Transverse colon (tissue), 4 donors: ENCODE measurements at regions not wholly inside any gene's neighbourhood (a gene's known extent, or its start where the extent isn't known, plus 50 kb on each side); places are given as distances from the start of the nearest gene placed in this dataset.

Experiments
- DNase-seq: peaks from one replicate; pipeline ENCODE4 v3.0.0-alpha.2; 2019
- H3K27ac ChIP-seq, 4 donors: fragments of 200-600 bp; sonication (generic); 2 replicates each; pipeline ENCODE4 v1.5.1; 2016 to 2018; ENCODE audit warnings: inconsistent platforms in 4 of 4
- H3K27me3 ChIP-seq: fragments of 200-600 bp; sonication (generic); 2 replicates; pipeline ENCODE4 v1.5.1; 2017; ENCODE audit warnings: inconsistent platforms
- H3K36me3 ChIP-seq, 4 donors: fragments of 200-600 bp; sonication (generic); 2 replicates each; pipeline ENCODE4 v1.5.1; 2017 to 2019; ENCODE audit warnings: inconsistent platforms in 4 of 4
- H3K4me1 ChIP-seq, 4 donors: fragments of 200-600 bp; sonication (generic); 2 replicates each; pipeline ENCODE4 v1.5.1; 2017 to 2020; ENCODE audit warnings: inconsistent platforms in 4 of 4
- H3K4me3 ChIP-seq, 4 donors: fragments of 200-600 bp; sonication (generic); 1 replicate in 1 of 4; 2 replicates in 3 of 4; pipeline versions ENCODE4 v1.5.1 to v1.6.1; 2017 to 2019; ENCODE audit warnings: inconsistent platforms in 4 of 4
- H3K9me3 ChIP-seq, 2 donors: fragments of 200-600 bp; sonication (generic); 2 replicates each; pipeline ENCODE4 v1.5.1; 2017 to 2019; ENCODE audit warnings: inconsistent platforms in 2 of 2
- CTCF ChIP-seq, 5 experiments: fragments of 200-600 bp in 3 of 5; fragments of 450-650 bp in 2 of 5; sonication (generic) in 3 of 5; IDR thresholded peaks; 1 replicate in 2 of 5; 2 replicates in 3 of 5; pipeline ENCODE4 v1.5.1; 2016 to 2017; ENCODE audit warnings: antibody characterized with exemption in 5 of 5, inconsistent platforms in 3 of 5, mild to moderate bottlenecking in 2 of 5, moderate library complexity in 1 of 5
- EP300 ChIP-seq: sonication (generic); formaldehyde crosslinking; IDR thresholded peaks from one replicate; pipeline ENCODE4 v1.6.1; 2017; ENCODE audit warnings: antibody characterized with exemption, low read depth
- POLR2A ChIP-seq: fragments of 450-650 bp; IDR thresholded peaks from one replicate; pipeline ENCODE4 v1.6.1; 2016; ENCODE audit warnings: antibody characterized with exemption, mild to moderate bottlenecking, moderate library complexity
- POLR2AphosphoS5 ChIP-seq, 3 donors: sonication (generic); formaldehyde crosslinking; IDR thresholded peaks; one replicate each; pipeline ENCODE4 v1.6.1; 2016; ENCODE audit warnings: antibody characterized with exemption in 3 of 3
- WGBS, 2 donors: methylation state at CpG; one replicate each; pipeline ENCODE4 v1.1.5; 2018; ENCODE audit warnings: low coverage in 1 of 2; 5-methylcytosine and 5-hydroxymethylcytosine counted together
- in situ Hi-C, 4 donors: fragments of 200-750 bp; cut with MboI; loops; one replicate each; pipeline versions ENCODE4 v1.15.0 to v1.15.1; 2017; ENCODE audit warnings: low sequenced_read_pairs in 3 of 4, low pct_ligation_motif_present in 1 of 4, low pct_unique_long_range_greater_than_20kb in 1 of 4
- intact Hi-C: fragments of 100-400 bp; cut with DNase I; formaldehyde crosslinking; loops from one replicate; pipeline ENCODE4 v1.15.1; 2023; ENCODE audit warnings: low total_unique reads

- 77 to 90% methylated on average over 5 to 6 of the region's 6 CpGs for WGBS, 2 donors
- in situ Hi-C loops: no loop called here
- TF ChIP-seq CTCF (IDR thresholded peaks at IDR 0.05) (no peak), EP300 (no peak), POLR2A (no peak), POLR2AphosphoS5 (IDR thresholded peaks at IDR 0.05) (no peak)
- no peaks in the 10 kb centered on the region for H3K4me1 ChIP-seq
- no peak overlapping the region for H3K27ac ChIP-seq
- no peak overlapping the region for H3K4me3 ChIP-seq
- intact Hi-C loops: no loop called here
- no peaks in the 10 kb centered on the region for H3K36me3 ChIP-seq
- no peaks in the 10 kb centered on the region for H3K27me3 ChIP-seq
- no peaks in the 10 kb centered on the region for H3K9me3 ChIP-seq
- no peak for DNase-seq
Observed at GRCh38 chr12:126950266-126950665, 1316.7 kb upstream of the TMEM132C start.

- Histone ChIP-seq H3K27ac (no peak overlapping the region), H3K9me3 (no peaks in the 10 kb centered on the region), H3K4me3 (no peak overlapping the region), H3K36me3 (no peaks in the 10 kb centered on the region), H3K27me3 (no peaks in the 10 kb centered on the region), H3K4me1 (no peaks in the 10 kb centered on the region)
- DNase-seq: no peak
- intact Hi-C loops: no loop called here
- 44 to 50% methylated on average over 6 to 8 of the region's 8 CpGs for WGBS, 2 donors
- TF ChIP-seq EP300 (no peak), CTCF (IDR thresholded peaks at IDR 0.05) (no peak), POLR2A (no peak), POLR2AphosphoS5 (IDR thresholded peaks at IDR 0.05) (no peak)
- in situ Hi-C loops: no loop called here
Observed at GRCh38 chr12:126952096-126953007, 1314.6 kb upstream of the TMEM132C start.

GRCh38 chr12:126953365-126953889 is 1313.5 kb upstream of the TMEM132C start:
- Histone ChIP-seq H3K27me3 (no peaks in the 10 kb centered on the region), H3K9me3 (no peaks in the 10 kb centered on the region), H3K27ac (no peak overlapping the region), H3K4me3 (no peak overlapping the region), H3K4me1 (no peaks in the 10 kb centered on the region), H3K36me3 (no peaks in the 10 kb centered on the region)
- in situ Hi-C loops (no loop called here), intact Hi-C loops (no loop called here)
- TF ChIP-seq POLR2AphosphoS5 (IDR thresholded peaks at IDR 0.05) (no peak), EP300 (no peak), CTCF (IDR thresholded peaks at IDR 0.05) (no peak), POLR2A (no peak)
- no peak for DNase-seq
- WGBS, 2 donors: 87 to 88% methylated on average over 4 to 7 of the region's 7 CpGs

DNA sequence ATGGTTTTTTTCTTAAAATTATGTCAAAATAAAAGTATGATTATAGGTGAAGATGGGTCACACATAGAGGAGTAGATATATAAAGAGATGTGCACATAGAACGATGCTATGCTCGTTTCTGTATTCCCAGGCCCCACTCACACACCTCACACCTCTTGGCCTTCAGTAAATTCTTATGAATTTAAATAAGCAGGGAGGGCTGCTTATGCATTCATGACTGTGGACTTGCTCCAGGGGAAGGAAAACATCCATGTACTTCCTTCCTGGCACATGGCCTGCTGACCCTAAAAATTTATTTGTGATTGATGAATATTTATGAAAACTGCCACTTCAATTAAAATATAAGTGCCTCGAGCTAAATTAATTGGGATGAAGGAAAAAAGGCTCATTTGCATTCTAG is 1306.7 kb upstream of the TMEM132C start:
- H3K4me1 ChIP-seq: no peaks in the 10 kb centered on the region
- H3K4me3 ChIP-seq: no peak overlapping the region
- WGBS, 2 donors: 67 to 68% methylated on average over 3 of the region's 3 CpGs
- in situ Hi-C loops: no loop called here
- no peak for DNase-seq
- intact Hi-C loops: no loop called here
- no peaks in the 10 kb centered on the region for H3K36me3 ChIP-seq
- no peaks in the 10 kb centered on the region for H3K9me3 ChIP-seq
- H3K27me3 ChIP-seq: no peaks in the 10 kb centered on the region
- no peak overlapping the region for H3K27ac ChIP-seq
- TF ChIP-seq POLR2A: no peak
- no peak for TF ChIP-seq CTCF (IDR thresholded peaks at IDR 0.05)
- TF ChIP-seq EP300: no peak
- TF ChIP-seq POLR2AphosphoS5 (IDR thresholded peaks at IDR 0.05): no peak
